Breast epithelium (tissue), 3 donors: ENCODE measurements at regions not wholly inside any gene's neighbourhood (a gene's known extent, or its start where the extent isn't known, plus 50 kb on each side); places are given as distances from the start of the nearest gene placed in this dataset.

ENCODE experiments used
- CTCF ChIP-seq, 3 donors: fragments of 450-650 bp; IDR thresholded peaks; one replicate each; pipeline ENCODE4 v1.5.1; 2016 to 2017; ENCODE audit warnings: antibody characterized with exemption in 3 of 3, mild to moderate bottlenecking in 3 of 3, moderate library complexity in 3 of 3
- POLR2AphosphoS5 ChIP-seq, 3 donors: sonication (generic); formaldehyde crosslinking; IDR thresholded peaks; one replicate each; pipeline ENCODE4 v1.6.1; 2017; ENCODE audit warnings: antibody characterized with exemption in 3 of 3

DNA sequence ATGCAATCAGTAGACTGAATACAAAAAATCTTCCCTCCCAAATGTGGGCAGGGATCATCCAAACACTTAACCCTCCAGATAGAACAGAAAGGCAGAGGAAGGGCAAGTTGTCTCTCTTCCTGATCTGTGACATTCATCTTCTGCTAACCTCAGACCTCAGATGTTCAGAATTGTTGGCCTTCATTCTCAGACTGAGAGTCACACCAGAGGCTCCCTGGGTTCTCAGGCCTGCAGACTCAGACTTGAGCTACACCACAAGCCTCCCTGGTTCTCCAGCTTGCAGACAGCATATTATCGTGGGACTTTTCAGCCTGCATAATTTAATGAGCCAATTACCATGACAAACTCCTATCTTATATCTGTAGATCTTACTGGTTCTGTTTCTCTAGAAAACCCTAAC lies 1471.6 kb upstream of the ADGRL3 start:
- no peak for TF ChIP-seq CTCF (IDR thresholded peaks at IDR 0.05)
- TF ChIP-seq POLR2AphosphoS5 (IDR thresholded peaks at IDR 0.05): no peak
